HCT116 (cell line): ENCODE measurements at regions not wholly inside any gene's neighbourhood (a gene's known extent, or its start where the extent isn't known, plus 50 kb on each side); places are given as distances from the start of the nearest gene placed in this dataset.

Source experiments
- ATF3 ChIP-seq: IDR thresholded peaks from 2 replicates; pipeline ENCODE4 v1.6.1; 2012
- CEBPB ChIP-seq: IDR thresholded peaks from 2 replicates; pipeline ENCODE4 v1.6.1; 2012; ENCODE audit warnings: low read depth
- CTCF ChIP-seq, 3 experiments: fragments of 200-600 bp in 1 of 3; sonication (generic) in 1 of 3; IDR thresholded peaks in 2 of 3; conservative IDR thresholded peaks in 1 of 3; 2 replicates each; pipeline ENCODE4 v1.5.1; 2012 to 2017; ENCODE audit warnings: low read depth in 2 of 3, low read length in 2 of 3, antibody characterized with exemption in 1 of 3, borderline replicate concordance in 1 of 3, control low read depth in 1 of 3, mild to moderate bottlenecking in 1 of 3, mixed read lengths in 1 of 3, mixed run types in 1 of 3, moderate library complexity in 1 of 3; ENCODE audit not compliant: insufficient read depth in 1 of 3
- EGR1 ChIP-seq: IDR thresholded peaks from 2 replicates; pipeline ENCODE4 v1.6.1; 2012; ENCODE audit warnings: low read depth
- ELF1 ChIP-seq: IDR thresholded peaks from 2 replicates; pipeline ENCODE4 v1.6.1; 2012; ENCODE audit warnings: low read depth, borderline replicate concordance
- EZH2phosphoT487 ChIP-seq: fragments of 200-600 bp; IDR thresholded peaks from 2 replicates; pipeline ENCODE4 v1.6.1; 2018; ENCODE audit warnings: antibody characterized with exemption, borderline replicate concordance
- POLR2A ChIP-seq: IDR thresholded peaks from 2 replicates; pipeline ENCODE4 v1.7.0; 2011; ENCODE audit warnings: borderline replicate concordance; ENCODE audit not compliant: insufficient read depth, insufficient read length; ENCODE audit errors: extremely low read depth
- POLR2AphosphoS5 ChIP-seq: IDR thresholded peaks from 2 replicates; pipeline ENCODE4 v1.6.1; 2011; ENCODE audit warnings: mild to moderate bottlenecking, low read depth, low read length, moderate library complexity
- RAD21 ChIP-seq: IDR thresholded peaks from 2 replicates; pipeline ENCODE4 v1.6.1; 2012; ENCODE audit warnings: low read depth, mild to moderate bottlenecking
- REST ChIP-seq: IDR thresholded peaks from 2 replicates; pipeline ENCODE4 v1.6.1; 2012; ENCODE audit warnings: low read depth
- SIN3A ChIP-seq: IDR thresholded peaks from 2 replicates; pipeline ENCODE4 v1.6.1; 2012; ENCODE audit warnings: low read depth
- SP1 ChIP-seq: IDR thresholded peaks from 2 replicates; pipeline ENCODE4 v1.6.1; 2012; ENCODE audit warnings: low read depth
- ZNF274 ChIP-seq: fragments of 200-500 bp; sonication (Bioruptor generic); IDR thresholded peaks from 2 replicates; pipeline ENCODE4 v1.6.1; 2014; ENCODE audit warnings: mild to moderate bottlenecking, low read depth, low read length, inconsistent platforms

- no peak for TF ChIP-seq EGR1
- no peak for TF ChIP-seq SIN3A
- TF ChIP-seq CEBPB, result no peak
- no peak for TF ChIP-seq EZH2phosphoT487
- TF ChIP-seq RAD21, result no peak
- TF ChIP-seq POLR2AphosphoS5, result no peak
- TF ChIP-seq ZNF274, result no peak
- no peak for TF ChIP-seq CTCF (IDR thresholded peaks at IDR 0.05 in 2 of 3, conservative IDR thresholded peaks at IDR 0.05 in 1 of 3; ENCODE audit: borderline replicate concordance in 1 of 3, insufficient read depth in 1 of 3, low read depth in 2 of 3, low read length in 2 of 3)
- TF ChIP-seq POLR2A, result no peak
- no peak for TF ChIP-seq ATF3
- TF ChIP-seq REST, result no peak
- TF ChIP-seq ELF1, result no peak
- TF ChIP-seq SP1, result no peak
Observed at GRCh38 chr7:136698977-136699376, 169.5 kb upstream of the CHRM2 start.
